SU-DHL-6 (cell line): ENCODE measurements at regions not wholly inside any gene's neighbourhood (a gene's known extent, or its start where the extent isn't known, plus 50 kb on each side); places are given as distances from the start of the nearest gene placed in this dataset.

Experiments used
- EZH2phosphoT487 ChIP-seq: fragments of 200-600 bp; sonication (generic), shearing (Covaris generic); conservative IDR thresholded peaks from 2 replicates; pipeline ENCODE4 v1.6.1; 2018; ENCODE audit warnings: mild to moderate bottlenecking, antibody characterized with exemption, low read length, moderate library complexity, mixed read lengths
- TF ChIP-seq, protein P1 (sequence below): fragments of 200-600 bp; sonication (generic); IDR thresholded peaks from one replicate; pipeline ENCODE4 v1.5.1; 2017; ENCODE audit warnings: antibody characterized with exemption, mild to moderate bottlenecking, low read length, moderate library complexity; ENCODE audit not compliant: insufficient read depth, poor library complexity, severe bottlenecking

- TF ChIP-seq, protein P1, sequence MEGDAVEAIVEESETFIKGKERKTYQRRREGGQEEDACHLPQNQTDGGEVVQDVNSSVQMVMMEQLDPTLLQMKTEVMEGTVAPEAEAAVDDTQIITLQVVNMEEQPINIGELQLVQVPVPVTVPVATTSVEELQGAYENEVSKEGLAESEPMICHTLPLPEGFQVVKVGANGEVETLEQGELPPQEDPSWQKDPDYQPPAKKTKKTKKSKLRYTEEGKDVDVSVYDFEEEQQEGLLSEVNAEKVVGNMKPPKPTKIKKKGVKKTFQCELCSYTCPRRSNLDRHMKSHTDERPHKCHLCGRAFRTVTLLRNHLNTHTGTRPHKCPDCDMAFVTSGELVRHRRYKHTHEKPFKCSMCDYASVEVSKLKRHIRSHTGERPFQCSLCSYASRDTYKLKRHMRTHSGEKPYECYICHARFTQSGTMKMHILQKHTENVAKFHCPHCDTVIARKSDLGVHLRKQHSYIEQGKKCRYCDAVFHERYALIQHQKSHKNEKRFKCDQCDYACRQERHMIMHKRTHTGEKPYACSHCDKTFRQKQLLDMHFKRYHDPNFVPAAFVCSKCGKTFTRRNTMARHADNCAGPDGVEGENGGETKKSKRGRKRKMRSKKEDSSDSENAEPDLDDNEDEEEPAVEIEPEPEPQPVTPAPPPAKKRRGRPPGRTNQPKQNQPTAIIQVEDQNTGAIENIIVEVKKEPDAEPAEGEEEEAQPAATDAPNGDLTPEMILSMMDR: no peak
- no peak for TF ChIP-seq EZH2phosphoT487
Observed at GRCh38 chr12:124130691-124131591, 157.9 kb downstream of the ZNF664 start.
